GM23248 (cell line): ENCODE measurements at regions not wholly inside any gene's neighbourhood (a gene's known extent, or its start where the extent isn't known, plus 50 kb on each side); places are given as distances from the start of the nearest gene placed in this dataset.

ENCODE experiments used
- DNase-seq: peaks from one replicate; pipeline ENCODE4 v3.0.0-alpha.2; 2015
- H2AFZ ChIP-seq: fragments of 200-600 bp; sonication (generic); 2 replicates; pipeline ENCODE4 v1.6.1; 2016; ENCODE audit warnings: antibody characterized with exemption
- H3F3A ChIP-seq: fragments of 200-600 bp; sonication (generic); 2 replicates; pipeline ENCODE4 v1.6.1; 2016; ENCODE audit warnings: mild to moderate bottlenecking, antibody characterized with exemption, mixed run types; ENCODE audit not compliant: insufficient read depth
- H3K27ac ChIP-seq: fragments of 200-600 bp; sonication (generic); 2 replicates; pipeline ENCODE4 v1.5.1; 2016; ENCODE audit warnings: mild to moderate bottlenecking
- H3K27me3 ChIP-seq: fragments of 200-600 bp; sonication (generic); replicated peaks from 2 replicates; pipeline ENCODE4 v1.6.1; 2016; ENCODE audit warnings: mild to moderate bottlenecking; ENCODE audit not compliant: insufficient read depth
- H3K36me3 ChIP-seq: fragments of 200-600 bp; sonication (generic); 2 replicates; pipeline ENCODE4 v1.6.1; 2016; ENCODE audit warnings: low read depth, mild to moderate bottlenecking
- H3K4me1 ChIP-seq: fragments of 200-600 bp; sonication (generic); 2 replicates; pipeline ENCODE4 v1.6.1; 2016; ENCODE audit warnings: mild to moderate bottlenecking; ENCODE audit not compliant: insufficient read depth
- H3K4me2 ChIP-seq: fragments of 200-600 bp; sonication (generic); one replicate; pipeline ENCODE4 v1.6.1; 2016; ENCODE audit warnings: mild to moderate bottlenecking; ENCODE audit not compliant: unreplicated experiment
- H3K4me3 ChIP-seq: fragments of 200-600 bp; sonication (generic); 2 replicates; pipeline ENCODE4 v1.5.1; 2016; ENCODE audit warnings: mild to moderate bottlenecking
- H3K79me2 ChIP-seq: fragments of 200-600 bp; sonication (generic); 2 replicates; pipeline ENCODE4 v1.6.1; 2016; ENCODE audit warnings: mild to moderate bottlenecking; ENCODE audit not compliant: insufficient read depth
- H3K9ac ChIP-seq: fragments of 200-600 bp; sonication (generic); 2 replicates; pipeline ENCODE4 v1.6.1; 2016; ENCODE audit warnings: mild to moderate bottlenecking
- H3K9me2 ChIP-seq: fragments of 200-600 bp; sonication (generic); 2 replicates; pipeline ENCODE4 v1.6.1; 2016; ENCODE audit warnings: mixed run types, mild to moderate bottlenecking, moderate library complexity; ENCODE audit not compliant: insufficient read depth
- H3K9me3 ChIP-seq: fragments of 200-600 bp; sonication (generic); one replicate; pipeline ENCODE4 v1.6.1; 2017; ENCODE audit warnings: low read depth
- H4K20me1 ChIP-seq: fragments of 200-600 bp; sonication (generic); 2 replicates; pipeline ENCODE4 v1.6.0; 2016; ENCODE audit not compliant: insufficient read depth
- EZH2 ChIP-seq: fragments of 200-600 bp; sonication (generic); IDR thresholded peaks from 2 replicates; pipeline ENCODE4 v1.6.1; 2018; ENCODE audit warnings: antibody characterized with exemption, mild to moderate bottlenecking; ENCODE audit not compliant: insufficient read depth, poor library complexity, severe bottlenecking
- EZH2phosphoT487 ChIP-seq: fragments of 200-600 bp; sonication (generic); IDR thresholded peaks from 2 replicates; pipeline ENCODE4 v1.6.1; 2018; ENCODE audit warnings: antibody characterized with exemption, moderate library complexity, mild to moderate bottlenecking, low read depth; ENCODE audit not compliant: insufficient read depth
- WGBS, 2 experiments: methylation state at CpG; one replicate each; pipeline ENCODE4 v1.1.6; 2015 to 2017; ENCODE audit warnings: low lambda C conversion rate in 2 of 2, low coverage in 1 of 2; ENCODE audit errors: missing lambda C conversion rate in 2 of 2; 5-methylcytosine and 5-hydroxymethylcytosine counted together
- in situ Hi-C: fragments of 300-500 bp; cut with MboI; formaldehyde crosslinking; loops from 2 replicates; pipeline ENCODE4 v1.15.0; 2020

DNA sequence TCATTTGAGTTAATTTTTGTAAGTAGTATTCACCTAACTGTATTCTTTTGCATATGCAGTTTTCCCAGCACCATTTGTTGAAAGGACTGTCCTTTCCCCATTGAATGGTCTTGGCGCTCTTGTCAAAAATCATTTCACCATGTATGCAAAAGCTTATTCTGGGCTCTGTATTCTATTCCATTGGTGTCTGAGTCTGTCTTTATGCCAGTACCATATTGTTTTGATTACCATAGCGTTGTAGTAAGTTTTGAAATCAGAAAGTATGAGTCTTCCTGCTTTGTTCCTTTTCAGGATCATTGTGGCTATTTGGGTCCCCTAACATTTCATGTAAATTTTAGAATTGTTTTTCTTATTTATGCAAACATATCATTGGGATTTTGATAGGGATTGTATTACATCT, 508.7 kb upstream of the RGS6 start:
- Histone ChIP-seq H3K79me2 (peaks cover 96% of the 10 kb centered on the region), H3K9ac (no peak overlapping the region), H3K4me1 (no peaks in the 10 kb centered on the region; the same call in 1 of the 2 replicates), H3K4me3 (no peak overlapping the region), H3K9me3 (peaks cover 3% of the 10 kb centered on the region), H4K20me1 (no peaks in the 10 kb centered on the region), H3K9me2 (no peaks in the 10 kb centered on the region), H3K27ac (no peak overlapping the region), H3K36me3 (peaks cover 31% of the 10 kb centered on the region; the same call in 1 of the 2 replicates), H3K27me3 (no peaks in the 10 kb centered on the region), H3K4me2 (no peak overlapping the region), H2AFZ (no peak overlapping the region), H3F3A (peaks cover 12% of the 10 kb centered on the region)
- in situ Hi-C loops = no loop called here
- DNase-seq = no peak
- WGBS, 2 experiments = 57% methylated on average over 2 of the region's 2 CpGs
- TF ChIP-seq EZH2 = no peak
- no peak for TF ChIP-seq EZH2phosphoT487

DNA sequence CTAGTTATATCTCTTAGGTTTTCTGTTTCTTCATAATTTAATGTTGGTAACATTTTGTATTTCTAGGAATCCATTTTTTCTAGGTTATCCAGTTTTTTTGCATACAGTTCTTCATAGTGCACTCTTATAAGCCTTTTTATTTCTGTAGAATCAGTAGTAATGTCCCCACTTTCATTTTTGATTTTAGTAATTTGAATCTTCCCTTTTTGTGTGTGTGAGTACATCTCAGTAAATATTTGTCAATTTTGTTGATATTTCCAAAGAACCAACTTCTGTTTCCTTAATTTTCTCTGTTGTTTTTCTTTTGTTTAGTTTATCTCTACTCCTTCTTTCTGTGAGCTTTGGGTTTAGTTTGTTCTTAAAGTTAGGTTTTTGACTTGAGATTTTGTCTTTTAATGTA, 507.3 kb upstream of the RGS6 start:
- Histone ChIP-seq H3F3A (peaks cover 12% of the 10 kb centered on the region), H3K9ac (no peak overlapping the region), H3K4me3 (no peak overlapping the region), H3K4me2 (no peak overlapping the region), H2AFZ (no peak overlapping the region), H3K27ac (no peak overlapping the region), H3K36me3 (peaks cover 31% of the 10 kb centered on the region; the same call in 1 of the 2 replicates), H3K79me2 (peaks cover 100% of the 10 kb centered on the region), H3K9me2 (no peaks in the 10 kb centered on the region), H3K27me3 (no peaks in the 10 kb centered on the region), H3K9me3 (peaks cover 3% of the 10 kb centered on the region), H4K20me1 (no peaks in the 10 kb centered on the region), H3K4me1 (no peaks in the 10 kb centered on the region)
- in situ Hi-C loops = no loop called here
- DNase-seq = no peak
- no peak for TF ChIP-seq EZH2phosphoT487
- no peak for TF ChIP-seq EZH2

DNA sequence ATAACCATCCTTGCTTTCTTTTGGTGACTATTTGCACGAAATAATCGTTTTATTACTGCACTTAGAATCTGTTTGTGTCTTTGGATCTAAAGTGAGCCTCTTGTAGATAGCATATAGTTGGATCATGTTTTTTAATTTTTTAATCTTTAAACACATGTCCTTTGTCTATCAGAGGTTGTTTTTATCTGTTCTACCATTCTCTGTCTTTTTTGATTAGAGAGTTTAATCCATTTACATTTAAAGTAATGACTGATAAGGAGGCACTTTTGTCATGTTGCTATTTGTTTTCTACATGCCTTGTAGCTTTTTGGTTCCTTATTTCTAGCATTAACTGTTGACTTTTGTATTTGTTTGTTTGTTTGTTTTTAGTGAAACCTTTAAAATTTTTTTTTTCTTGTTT, 506.2 kb upstream of the RGS6 start:
- no peak for DNase-seq
- no peak overlapping the region for H3K27ac ChIP-seq
- no peaks in the 10 kb centered on the region for H3K9me2 ChIP-seq
- H4K20me1 ChIP-seq = no peaks in the 10 kb centered on the region
- peaks cover 100% of the 10 kb centered on the region for H3K79me2 ChIP-seq
- no peaks in the 10 kb centered on the region for H3K4me1 ChIP-seq
- H3K27me3 ChIP-seq = no peaks in the 10 kb centered on the region
- WGBS, 2 experiments = 97 to 100% methylated on average over 2 of the region's 2 CpGs
- no peak overlapping the region for H3K9ac ChIP-seq
- H3K36me3 ChIP-seq = peaks cover 31% of the 10 kb centered on the region; the same call in 1 of the 2 replicates
- peaks cover 3% of the 10 kb centered on the region for H3K9me3 ChIP-seq
- in situ Hi-C loops = no loop called here
- peaks cover 12% of the 10 kb centered on the region for H3F3A ChIP-seq
- no peak overlapping the region for H3K4me2 ChIP-seq
- H2AFZ ChIP-seq = no peak overlapping the region
- TF ChIP-seq EZH2phosphoT487 = no peak
- no peak for TF ChIP-seq EZH2
- no peak overlapping the region for H3K4me3 ChIP-seq

DNA sequence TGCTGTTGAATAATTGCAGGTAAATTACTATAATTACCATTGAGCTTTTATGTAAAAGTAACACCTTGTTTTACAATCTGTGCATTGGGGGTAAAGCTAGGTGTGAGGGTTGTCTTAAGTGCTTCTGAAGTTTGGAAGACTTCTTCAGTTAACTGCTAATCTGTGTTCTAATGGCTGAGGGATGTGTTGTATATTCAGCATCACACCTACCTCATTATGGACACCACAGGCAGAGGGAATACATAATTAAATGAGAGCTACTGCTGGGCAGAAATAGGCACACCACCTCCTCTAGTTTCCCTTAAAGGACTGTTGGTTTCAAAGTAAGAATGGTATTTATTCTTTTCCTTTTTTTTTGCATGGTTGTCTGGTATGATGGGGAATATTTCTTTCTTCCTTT, 502.3 kb upstream of the RGS6 start:
- in situ Hi-C loops = no loop called here

DNA sequence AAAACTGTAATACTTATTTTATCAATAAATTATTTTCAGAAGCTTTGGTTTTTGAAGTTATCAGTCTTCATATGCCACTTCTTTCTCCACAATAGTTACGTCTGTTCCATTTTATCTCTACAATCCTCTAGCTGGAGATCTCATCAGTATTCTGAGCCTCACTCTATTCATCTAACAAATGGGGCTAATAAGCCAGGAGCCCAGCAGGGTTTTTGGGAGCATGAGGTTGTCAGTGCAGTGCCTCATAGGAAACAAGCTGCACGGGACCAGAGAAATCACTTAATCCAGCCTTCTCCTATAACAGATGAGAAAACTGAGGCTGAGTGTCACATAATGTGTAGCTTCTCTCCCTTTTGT, 501.9 kb upstream of the RGS6 start:
- H3K9me3 ChIP-seq = no peaks in the 10 kb centered on the region
- H3K79me2 ChIP-seq = peaks cover 100% of the 10 kb centered on the region
- no peak overlapping the region for H2AFZ ChIP-seq
- no peak for DNase-seq
- in situ Hi-C loops = no loop called here
- TF ChIP-seq EZH2phosphoT487 (no peak), EZH2 (no peak)
- no peak overlapping the region for H3K4me3 ChIP-seq
- H3F3A ChIP-seq = 0 out of 2 replicates have a peak, but pooled peaks cover 7% of the 10 kb centered on the region
- H3K9me2 ChIP-seq = no peaks in the 10 kb centered on the region
- H3K36me3 ChIP-seq = peaks cover 5% of the 10 kb centered on the region; the same call in 1 of the 2 replicates
- no peak overlapping the region for H3K4me2 ChIP-seq
- 98 to 100% methylated on average over 2 of the region's 2 CpGs for WGBS, 2 experiments
- no peaks in the 10 kb centered on the region for H4K20me1 ChIP-seq
- no peak overlapping the region for H3K27ac ChIP-seq
- no peak overlapping the region for H3K9ac ChIP-seq
- no peaks in the 10 kb centered on the region for H3K27me3 ChIP-seq
- no peaks in the 10 kb centered on the region for H3K4me1 ChIP-seq

More for the DNA sequence above, 502.3 kb upstream of the RGS6 start:
- Histone ChIP-seq H3K36me3 (peaks cover 8% of the 10 kb centered on the region; the same call in 1 of the 2 replicates), H3K79me2 (peaks cover 100% of the 10 kb centered on the region), H2AFZ (no peak overlapping the region), H3K4me1 (no peaks in the 10 kb centered on the region), H3K9ac (no peak overlapping the region), H3K27ac (no peak overlapping the region), H3K4me2 (no peak overlapping the region), H3K27me3 (no peaks in the 10 kb centered on the region), H4K20me1 (no peaks in the 10 kb centered on the region), H3K9me3 (no peaks in the 10 kb centered on the region), H3K4me3 (no peak overlapping the region), H3F3A (0 out of 2 replicates have a peak, but pooled peaks cover 10% of the 10 kb centered on the region), H3K9me2 (no peaks in the 10 kb centered on the region)
- DNase-seq = no peak
- TF ChIP-seq EZH2phosphoT487 (no peak), EZH2 (no peak)
